Endodermal cell (in vitro differentiated cells): ENCODE measurements at regions not wholly inside any gene's neighbourhood (a gene's known extent, or its start where the extent isn't known, plus 50 kb on each side); places are given as distances from the start of the nearest gene placed in this dataset.

Experiments
- DNase-seq: peaks from one replicate; pipeline ENCODE4 v3.0.0-alpha.2; 2017
- H3K27ac ChIP-seq: 2 replicates; pipeline ENCODE4 v1.5.1; 2013; ENCODE audit warnings: mild to moderate bottlenecking, low read depth, low read length, moderate library complexity
- H3K27me3 ChIP-seq: 2 replicates; pipeline ENCODE4 v1.6.1; 2013; ENCODE audit warnings: mild to moderate bottlenecking, low read length, moderate library complexity; ENCODE audit not compliant: insufficient read depth, control insufficient read depth, poor library complexity, severe bottlenecking
- H3K36me3 ChIP-seq: 2 replicates; pipeline ENCODE4 v1.7.0; 2013; ENCODE audit warnings: mild to moderate bottlenecking, low read length, moderate library complexity; ENCODE audit not compliant: control insufficient read depth, insufficient read depth
- H3K4me1 ChIP-seq: one replicate; pipeline ENCODE4 v1.7.0; 2013; ENCODE audit warnings: low read length; ENCODE audit not compliant: control insufficient read depth, insufficient read depth
- H3K4me3 ChIP-seq: 2 replicates; pipeline ENCODE4 v1.5.1; 2013; ENCODE audit warnings: mild to moderate bottlenecking, low read length, moderate library complexity
- H3K9ac ChIP-seq: 2 replicates; pipeline ENCODE4 v1.6.1; 2013; ENCODE audit warnings: mild to moderate bottlenecking, low read length, moderate library complexity; ENCODE audit not compliant: poor library complexity, severe bottlenecking; ENCODE audit errors: extremely low read depth
- H3K9me3 ChIP-seq: 2 replicates; pipeline ENCODE4 v1.6.1; 2013; ENCODE audit warnings: mild to moderate bottlenecking, low read length, moderate library complexity; ENCODE audit not compliant: control insufficient read depth
- H3K27ac Mint-ChIP-seq: 2 replicates; pipeline ENCODE4 v1.8.0; 2020; ENCODE audit warnings: mixed read lengths
- H3K27me3 Mint-ChIP-seq: 2 replicates; pipeline ENCODE4 v1.8.0; 2021; ENCODE audit warnings: mild to moderate bottlenecking, mixed read lengths; ENCODE audit not compliant: insufficient read depth
- H3K36me3 Mint-ChIP-seq: 2 replicates; pipeline ENCODE4 v1.8.0; 2020; ENCODE audit warnings: low read depth, mixed read lengths
- H3K4me1 Mint-ChIP-seq: 2 replicates; pipeline ENCODE4 v1.8.0; 2020; ENCODE audit warnings: mixed read lengths
- H3K4me3 Mint-ChIP-seq: 2 replicates; pipeline ENCODE4 v1.8.0; 2020; ENCODE audit warnings: mild to moderate bottlenecking, moderate library complexity, mixed read lengths
- H3K9me3 Mint-ChIP-seq: 2 replicates; pipeline ENCODE4 v1.8.0; 2020; ENCODE audit warnings: mild to moderate bottlenecking, mixed read lengths
- CTCF ChIP-seq: fragments of 200-600 bp; sonication (generic); conservative IDR thresholded peaks from 2 replicates; pipeline ENCODE4 v1.5.0; 2021; ENCODE audit warnings: antibody characterized with exemption, mild to moderate bottlenecking
- WGBS, 2 experiments: methylation state at CpG; one replicate each; pipeline versions ENCODE4 v1.1.5 to v1.1.7; 2013; ENCODE audit warnings: missing lambda C conversion rate in 2 of 2, mixed read lengths in 1 of 2; ENCODE audit not compliant: insufficient coverage in 1 of 2, insufficient read length in 1 of 2; 5-methylcytosine and 5-hydroxymethylcytosine counted together

- Histone ChIP-seq H3K4me3 (no peak overlapping the region), H3K27me3 (no peaks in the 10 kb centered on the region), H3K9ac (no peak overlapping the region), H3K9me3 (no peaks in the 10 kb centered on the region), H3K4me1 (no peaks in the 10 kb centered on the region), H3K36me3 (no peaks in the 10 kb centered on the region), H3K27ac (no peak overlapping the region)
- 81 to 87% methylated on average over 6 to 12 of the region's 12 CpGs for WGBS, 2 experiments
- Mint-ChIP-seq H3K4me1 (no peaks in the 10 kb centered on the region), H3K4me3 (no peak overlapping the region), H3K27ac (no peak overlapping the region), H3K27me3 (no peaks in the 10 kb centered on the region), H3K36me3 (no peaks in the 10 kb centered on the region), H3K9me3 (no peaks in the 10 kb centered on the region)
- no peak for DNase-seq
- TF ChIP-seq CTCF = no peak
These were observed 61.6 kb upstream of the SLCO4A1 start for GRCh38 chr20:62580733-62581132.

- no peak overlapping the region for H3K27ac ChIP-seq
- TF ChIP-seq CTCF = no peak
- no peak overlapping the region for H3K4me3 ChIP-seq
- no peaks in the 10 kb centered on the region for H3K9me3 ChIP-seq
- no peak for DNase-seq
- Mint-ChIP-seq H3K4me1 (no peaks in the 10 kb centered on the region), H3K27ac (no peak overlapping the region), H3K27me3 (no peaks in the 10 kb centered on the region), H3K9me3 (no peaks in the 10 kb centered on the region), H3K36me3 (no peaks in the 10 kb centered on the region), H3K4me3 (no peak overlapping the region)
- H3K9ac ChIP-seq = no peak overlapping the region
- H3K27me3 ChIP-seq = no peaks in the 10 kb centered on the region
- no peaks in the 10 kb centered on the region for H3K36me3 ChIP-seq
- H3K4me1 ChIP-seq = no peaks in the 10 kb centered on the region
- WGBS, 2 experiments = 82% methylated on average over 17 of the region's 23 CpGs; no CpG with 5 or more reads in 1 of the 2 experiments
These were observed 61.0 kb upstream of the SLCO4A1 start for GRCh38 chr20:62581308-62581707.

- no peaks in the 10 kb centered on the region for H3K36me3 ChIP-seq
- no peak for TF ChIP-seq CTCF
- DNase-seq = no peak
- Mint-ChIP-seq H3K36me3 (no peaks in the 10 kb centered on the region), H3K27ac (no peak overlapping the region), H3K9me3 (no peaks in the 10 kb centered on the region), H3K4me3 (no peak overlapping the region), H3K4me1 (no peaks in the 10 kb centered on the region), H3K27me3 (no peaks in the 10 kb centered on the region)
- H3K4me1 ChIP-seq = no peaks in the 10 kb centered on the region
- H3K27ac ChIP-seq = no peak overlapping the region
- no peak overlapping the region for H3K9ac ChIP-seq
- no peaks in the 10 kb centered on the region for H3K27me3 ChIP-seq
- WGBS, 2 experiments = 53 to 66% methylated on average over 13 to 16 of the region's 16 CpGs
- H3K4me3 ChIP-seq = no peak overlapping the region
- H3K9me3 ChIP-seq = no peaks in the 10 kb centered on the region
These were observed 60.5 kb upstream of the SLCO4A1 start for GRCh38 chr20:62581806-62582205.
